ENCODE measurements at regions not wholly inside any gene's neighbourhood (a gene's known extent, or its start where the extent isn't known, plus 50 kb on each side); places are given as distances from the start of the nearest gene placed in this dataset.

GRCh38 chr4:89175611-89176010, 64.3 kb downstream of the TIGD2 start:
- H3K36me3 Mint-ChIP-seq (ENCODE audit: low read depth), result no peaks in the 10 kb centered on the region
- H3K27me3 Mint-ChIP-seq (ENCODE audit: low read depth), result no peaks in the 10 kb centered on the region
- DNase-seq (ENCODE audit: low read depth, low spot score), result no peak
- no peak overlapping the region for H3K4me3 Mint-ChIP-seq
- H3K4me1 Mint-ChIP-seq, result peaks cover 11% of the 10 kb centered on the region
- no peak overlapping the region for H3K27ac Mint-ChIP-seq (ENCODE audit: unreplicated experiment)
- peaks cover under 1% of the 10 kb centered on the region for H3K9me3 Mint-ChIP-seq
- TF ChIP-seq, protein P1, sequence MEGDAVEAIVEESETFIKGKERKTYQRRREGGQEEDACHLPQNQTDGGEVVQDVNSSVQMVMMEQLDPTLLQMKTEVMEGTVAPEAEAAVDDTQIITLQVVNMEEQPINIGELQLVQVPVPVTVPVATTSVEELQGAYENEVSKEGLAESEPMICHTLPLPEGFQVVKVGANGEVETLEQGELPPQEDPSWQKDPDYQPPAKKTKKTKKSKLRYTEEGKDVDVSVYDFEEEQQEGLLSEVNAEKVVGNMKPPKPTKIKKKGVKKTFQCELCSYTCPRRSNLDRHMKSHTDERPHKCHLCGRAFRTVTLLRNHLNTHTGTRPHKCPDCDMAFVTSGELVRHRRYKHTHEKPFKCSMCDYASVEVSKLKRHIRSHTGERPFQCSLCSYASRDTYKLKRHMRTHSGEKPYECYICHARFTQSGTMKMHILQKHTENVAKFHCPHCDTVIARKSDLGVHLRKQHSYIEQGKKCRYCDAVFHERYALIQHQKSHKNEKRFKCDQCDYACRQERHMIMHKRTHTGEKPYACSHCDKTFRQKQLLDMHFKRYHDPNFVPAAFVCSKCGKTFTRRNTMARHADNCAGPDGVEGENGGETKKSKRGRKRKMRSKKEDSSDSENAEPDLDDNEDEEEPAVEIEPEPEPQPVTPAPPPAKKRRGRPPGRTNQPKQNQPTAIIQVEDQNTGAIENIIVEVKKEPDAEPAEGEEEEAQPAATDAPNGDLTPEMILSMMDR (conservative IDR thresholded peaks at IDR 0.05), result no peak

GRCh38 chr4:89177807-89178206, 66.5 kb downstream of the TIGD2 start:
- TF ChIP-seq, protein P1 (conservative IDR thresholded peaks at IDR 0.05), result no peak
- no peak for DNase-seq (ENCODE audit: low read depth, low spot score)
- Mint-ChIP-seq H3K27me3 (ENCODE audit: low read depth) (no peaks in the 10 kb centered on the region), H3K36me3 (ENCODE audit: low read depth) (no peaks in the 10 kb centered on the region), H3K27ac (ENCODE audit: unreplicated experiment) (no peak overlapping the region), H3K9me3 (peaks cover 5% of the 10 kb centered on the region), H3K4me1 (peaks cover 11% of the 10 kb centered on the region), H3K4me3 (no peak overlapping the region)

DNA sequence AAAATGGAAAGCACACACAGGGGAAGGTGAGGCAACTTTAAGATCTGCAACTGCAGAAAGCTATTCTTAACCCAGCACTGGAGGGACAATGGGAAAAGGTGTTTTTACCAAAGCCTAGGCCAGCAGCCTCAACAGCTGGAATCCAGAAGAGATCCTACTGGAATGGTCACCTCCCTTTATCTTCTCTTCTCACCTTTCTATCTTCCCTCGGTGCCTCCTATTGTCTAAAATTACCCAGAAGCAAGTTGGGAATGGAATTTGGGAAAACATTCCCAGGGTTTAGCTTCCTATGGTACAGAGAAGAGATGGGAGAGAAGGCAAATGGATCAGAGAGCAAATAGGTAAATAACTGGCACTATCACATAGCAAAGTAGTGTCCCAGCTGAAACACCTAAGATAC, 73.1 kb downstream of the TIGD2 start:
- TF ChIP-seq, protein P1 (conservative IDR thresholded peaks at IDR 0.05), result no peak
- Mint-ChIP-seq H3K4me3 (no peak overlapping the region), H3K9me3 (peaks cover 7% of the 10 kb centered on the region), H3K36me3 (ENCODE audit: low read depth) (no peaks in the 10 kb centered on the region), H3K27ac (ENCODE audit: unreplicated experiment) (no peak overlapping the region), H3K4me1 (no peaks in the 10 kb centered on the region), H3K27me3 (ENCODE audit: low read depth) (no peaks in the 10 kb centered on the region)
- no peak for DNase-seq (ENCODE audit: low read depth, low spot score)
